SU-DHL-6 (cell line): ENCODE measurements at regions not wholly inside any gene's neighbourhood (a gene's known extent, or its start where the extent isn't known, plus 50 kb on each side); places are given as distances from the start of the nearest gene placed in this dataset.

Experiments
- H2AFZ ChIP-seq: fragments of 200-600 bp; sonication (generic); 2 replicates; pipeline ENCODE4 v1.6.1; 2014; ENCODE audit warnings: low read depth, mild to moderate bottlenecking, moderate library complexity, mixed read lengths, antibody characterized with exemption, low read length; ENCODE audit not compliant: severe bottlenecking
- H3F3A ChIP-seq: fragments of 200-600 bp; shearing (Covaris generic); 2 replicates; pipeline ENCODE4 v1.6.0; 2016; ENCODE audit warnings: antibody characterized with exemption, mild to moderate bottlenecking; ENCODE audit not compliant: insufficient read depth
- H3K27ac ChIP-seq: fragments of 200-600 bp; sonication (generic); 2 replicates; pipeline ENCODE4 v1.5.1; 2016; ENCODE audit warnings: low read depth, mild to moderate bottlenecking, low read length, moderate library complexity, mixed read lengths
- H3K27me3 ChIP-seq: fragments of 200-600 bp; sonication (generic), shearing (Covaris generic); 2 replicates; pipeline ENCODE4 v1.6.0; 2014; ENCODE audit warnings: mild to moderate bottlenecking, low read length
- H3K36me3 ChIP-seq: fragments of 200-600 bp; sonication (generic); 2 replicates; pipeline ENCODE4 v1.6.1; 2014; ENCODE audit warnings: mild to moderate bottlenecking, low read length, mixed read lengths
- H3K4me2 ChIP-seq: fragments of 300-600, 200-600 bp; shearing (Covaris generic), sonication (generic); 2 replicates; pipeline ENCODE4 v1.6.0; 2014; ENCODE audit warnings: low read length, low read depth, mild to moderate bottlenecking; ENCODE audit not compliant: poor library complexity, severe bottlenecking
- H3K4me3 ChIP-seq: fragments of 200-600 bp; sonication (generic); 2 replicates; pipeline ENCODE4 v1.5.1; 2014; ENCODE audit warnings: antibody characterized with exemption, low read length, mild to moderate bottlenecking, mixed read lengths; ENCODE audit not compliant: insufficient read depth, poor library complexity, severe bottlenecking
- H3K79me2 ChIP-seq: fragments of 200-600 bp; sonication (generic); 2 replicates; pipeline ENCODE4 v1.6.1; 2014; ENCODE audit warnings: mild to moderate bottlenecking, low read length, moderate library complexity; ENCODE audit not compliant: insufficient read depth
- H3K9ac ChIP-seq: fragments of 200-600 bp; sonication (generic); 2 replicates; pipeline ENCODE4 v1.7.0; 2014; ENCODE audit warnings: mild to moderate bottlenecking, low read length
- H3K9me2 ChIP-seq: fragments of 200-600 bp; sonication (generic); replicated peaks from 2 replicates; pipeline ENCODE4 v1.6.1; 2014; ENCODE audit warnings: low read length; ENCODE audit not compliant: insufficient read depth
- H3K9me3 ChIP-seq: fragments of 200-600 bp; sonication (generic); 2 replicates; pipeline ENCODE4 v1.6.1; 2014; ENCODE audit warnings: low read length, mixed read lengths; ENCODE audit not compliant: insufficient read depth
- H4K20me1 ChIP-seq: fragments of 200-600 bp; sonication (generic); 2 replicates; pipeline ENCODE4 v1.6.1; 2014; ENCODE audit warnings: low read depth, mild to moderate bottlenecking, antibody characterized with exemption, low read length, moderate library complexity, mixed read lengths
- CTCF ChIP-seq: fragments of 200-600 bp; sonication (generic); IDR thresholded peaks from one replicate; pipeline ENCODE4 v1.5.1; 2017; ENCODE audit warnings: antibody characterized with exemption, mild to moderate bottlenecking, low read length, moderate library complexity; ENCODE audit not compliant: insufficient read depth, poor library complexity, severe bottlenecking
- EZH2phosphoT487 ChIP-seq: fragments of 200-600 bp; sonication (generic), shearing (Covaris generic); conservative IDR thresholded peaks from 2 replicates; pipeline ENCODE4 v1.6.1; 2018; ENCODE audit warnings: mild to moderate bottlenecking, antibody characterized with exemption, low read length, moderate library complexity, mixed read lengths

DNA sequence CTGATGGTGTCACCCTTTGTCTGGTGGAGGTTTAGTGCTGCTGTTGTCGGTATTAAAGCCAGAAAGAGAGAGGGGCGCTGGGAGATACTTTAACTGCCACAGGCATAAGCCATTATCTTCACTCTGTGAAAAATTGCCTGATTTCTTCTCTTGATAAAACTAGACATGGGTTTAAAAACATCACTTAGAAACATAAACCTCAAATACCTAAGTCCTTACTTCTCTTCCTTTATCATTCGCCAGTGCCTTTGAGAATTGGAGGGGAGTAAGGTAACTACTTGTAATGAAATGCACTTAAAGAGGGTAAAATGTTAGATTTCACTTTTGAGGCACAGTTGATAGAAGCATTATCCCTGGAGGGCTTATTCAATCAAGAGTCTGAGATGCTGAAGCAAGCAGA lies 434.5 kb downstream of the OLFM4 start:
- Histone ChIP-seq H3K4me2 (no peak overlapping the region), H2AFZ (no peak overlapping the region), H4K20me1 (no peaks in the 10 kb centered on the region), H3K79me2 (no peaks in the 10 kb centered on the region), H3K27ac (no peak overlapping the region), H3K9me2 (no peaks in the 10 kb centered on the region), H3K36me3 (no peaks in the 10 kb centered on the region), H3K9me3 (no peaks in the 10 kb centered on the region), H3K9ac (no peak overlapping the region), H3F3A (no peaks in the 10 kb centered on the region), H3K27me3 (no peaks in the 10 kb centered on the region), H3K4me3 (no peak overlapping the region)
- TF ChIP-seq EZH2phosphoT487 (no peak), CTCF (no peak)

GRCh38 chr13:53466576-53466975 lies 438.0 kb downstream of the OLFM4 start:
- H3K79me2 ChIP-seq, result no peaks in the 10 kb centered on the region
- no peaks in the 10 kb centered on the region for H3K9me3 ChIP-seq
- no peak for TF ChIP-seq CTCF
- TF ChIP-seq EZH2phosphoT487, result no peak
- no peaks in the 10 kb centered on the region for H4K20me1 ChIP-seq
- no peak overlapping the region for H3K9ac ChIP-seq
- no peaks in the 10 kb centered on the region for H3F3A ChIP-seq
- no peak overlapping the region for H3K4me3 ChIP-seq
- H3K9me2 ChIP-seq, result no peaks in the 10 kb centered on the region
- no peaks in the 10 kb centered on the region for H3K27me3 ChIP-seq
- no peak overlapping the region for H3K4me2 ChIP-seq
- H2AFZ ChIP-seq, result no peak overlapping the region
- H3K36me3 ChIP-seq, result no peaks in the 10 kb centered on the region
- no peak overlapping the region for H3K27ac ChIP-seq

DNA sequence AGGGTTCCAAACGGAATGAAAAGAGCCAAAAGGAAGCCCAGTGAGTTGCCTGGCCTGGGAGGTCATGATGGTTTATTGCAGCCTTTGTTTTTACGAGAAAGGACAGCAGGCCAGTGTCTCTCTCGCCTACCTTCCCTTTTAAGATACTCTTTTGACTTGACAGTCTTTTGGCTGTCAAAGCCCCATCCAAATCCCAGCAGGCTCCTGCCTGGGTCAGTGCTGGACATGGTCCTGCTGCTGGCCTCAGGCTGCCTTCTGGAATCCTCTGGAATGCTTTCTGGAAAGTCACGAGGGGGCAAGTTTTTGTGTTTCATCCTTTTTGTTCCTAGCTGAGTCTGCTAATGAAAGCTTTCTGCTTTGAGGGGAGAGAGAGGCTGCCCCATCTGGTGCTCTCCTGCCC lies 444.8 kb downstream of the OLFM4 start:
- H3K9me2 ChIP-seq, result 0 out of 2 replicates have a peak, but pooled peaks cover 4% of the 10 kb centered on the region
- no peaks in the 10 kb centered on the region for H4K20me1 ChIP-seq
- H3K4me2 ChIP-seq, result no peak overlapping the region
- H2AFZ ChIP-seq, result no peak overlapping the region
- H3K4me3 ChIP-seq, result no peak overlapping the region
- TF ChIP-seq CTCF, result no peak
- TF ChIP-seq EZH2phosphoT487, result no peak
- no peaks in the 10 kb centered on the region for H3K79me2 ChIP-seq
- H3K27me3 ChIP-seq, result no peaks in the 10 kb centered on the region
- H3K36me3 ChIP-seq, result no peaks in the 10 kb centered on the region
- H3K9ac ChIP-seq, result no peak overlapping the region
- H3F3A ChIP-seq, result no peaks in the 10 kb centered on the region
- no peaks in the 10 kb centered on the region for H3K9me3 ChIP-seq
- H3K27ac ChIP-seq, result no peak overlapping the region

DNA sequence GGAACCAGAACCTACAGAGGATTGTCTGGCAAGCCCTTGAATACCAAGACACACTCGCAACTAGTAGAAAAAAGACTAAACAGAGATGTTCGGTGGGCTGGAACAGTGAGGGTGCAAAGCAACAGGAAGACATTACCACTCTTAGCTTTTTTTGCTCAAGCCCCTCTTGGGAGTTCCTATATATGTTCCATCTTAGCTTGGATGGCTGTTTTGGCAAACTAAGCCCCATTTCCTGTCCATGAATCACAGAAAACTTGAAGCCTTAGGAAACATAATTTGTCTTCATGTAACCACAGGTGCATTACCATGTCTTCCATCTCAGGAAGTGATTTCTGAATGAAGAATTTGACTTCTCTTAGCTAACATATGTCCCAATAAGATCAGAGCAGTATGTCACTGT lies 446.3 kb downstream of the OLFM4 start:
- H3K36me3 ChIP-seq, result no peaks in the 10 kb centered on the region
- H3K9me2 ChIP-seq, result 0 out of 2 replicates have a peak, but pooled peaks cover 4% of the 10 kb centered on the region
- TF ChIP-seq EZH2phosphoT487, result no peak
- TF ChIP-seq CTCF, result no peak
- H3K9me3 ChIP-seq, result no peaks in the 10 kb centered on the region
- no peaks in the 10 kb centered on the region for H3K79me2 ChIP-seq
- no peak overlapping the region for H3K27ac ChIP-seq
- H4K20me1 ChIP-seq, result no peaks in the 10 kb centered on the region
- no peak overlapping the region for H3K4me3 ChIP-seq
- no peak overlapping the region for H3K4me2 ChIP-seq
- H3K9ac ChIP-seq, result no peak overlapping the region
- H3F3A ChIP-seq, result no peaks in the 10 kb centered on the region
- no peaks in the 10 kb centered on the region for H3K27me3 ChIP-seq
- no peak overlapping the region for H2AFZ ChIP-seq
